Erythroblast (primary cell): ENCODE measurements at regions not wholly inside any gene's neighbourhood (a gene's known extent, or its start where the extent isn't known, plus 50 kb on each side); places are given as distances from the start of the nearest gene placed in this dataset.
"Not testable (repeated sequence)": the region's sequence is repeated elsewhere in the genome, so short reads cannot be mapped to it uniquely, and the experiment has no call there.

Experiments used
- GATA1 ChIP-seq: IDR thresholded peaks from 2 replicates; pipeline ENCODE4 v1.6.1; 2011; ENCODE audit warnings: low read depth, mild to moderate bottlenecking, control low read depth, low read length, moderate library complexity
- POLR2A ChIP-seq: IDR thresholded peaks from 2 replicates; pipeline ENCODE4 v1.6.1; 2011; ENCODE audit warnings: mild to moderate bottlenecking, low read length

DNA sequence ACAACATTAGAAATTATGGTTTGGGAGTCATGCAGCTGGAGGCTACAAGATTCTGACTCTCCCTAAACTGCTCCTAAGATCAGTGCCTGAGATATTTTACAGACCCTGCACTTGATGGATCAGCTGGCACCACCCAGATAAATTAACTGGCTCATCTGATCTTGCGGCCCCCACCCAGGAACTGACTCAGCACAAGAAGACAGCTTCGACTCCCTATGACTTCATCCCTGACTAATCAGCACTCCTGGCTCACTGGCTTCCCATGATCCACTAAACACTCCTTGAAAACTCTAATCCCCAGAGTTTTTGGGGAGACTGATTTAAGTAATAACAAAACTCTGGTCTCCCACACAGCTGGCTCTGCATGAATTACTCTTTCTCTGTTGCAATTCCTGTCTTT, 617.8 kb upstream of the AUTS2 start:
- not testable (repeated sequence) for TF ChIP-seq POLR2A, GATA1
